ENCODE measurements at regions not wholly inside any gene's neighbourhood (a gene's known extent, or its start where the extent isn't known, plus 50 kb on each side); places are given as distances from the start of the nearest gene placed in this dataset.
A peak's percentile ranks its signal among the peaks of the same experiment; 100 is the strongest.

DNA sequence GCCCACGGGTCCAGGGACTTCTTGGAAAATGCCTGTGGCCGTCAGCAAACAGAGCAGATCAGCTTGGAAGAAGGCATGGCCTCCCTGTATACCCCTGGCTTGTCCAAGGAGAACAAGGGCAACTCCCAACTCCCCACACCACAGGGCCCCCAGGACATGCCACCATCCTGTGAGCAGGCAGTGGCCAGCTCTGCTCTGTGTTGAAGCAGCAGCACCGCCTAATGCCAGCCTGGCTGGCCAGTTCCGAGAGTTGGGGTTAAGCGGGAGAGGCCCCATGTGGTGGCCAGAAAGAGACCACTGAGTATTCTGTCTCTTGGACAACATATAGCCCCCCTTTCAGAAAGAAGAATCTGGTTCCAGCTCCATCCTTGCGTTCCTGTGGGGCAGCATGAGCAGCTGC is 209.2 kb downstream of the CTTN start:
- Histone ChIP-seq H4K8ac (replicated peaks; ENCODE audit: insufficient read length, low read depth, low read length) (no peak overlapping the region), H3K27me3 (ENCODE audit: insufficient read depth, low read length) (no peaks in the 10 kb centered on the region), H3K9ac (ENCODE audit: extremely low read depth, insufficient read length, low read length) (no peak overlapping the region), H4K5ac (ENCODE audit: insufficient read length, low read depth, low read length) (no peak overlapping the region), H3K23ac (ENCODE audit: insufficient read length, low read depth, low read length) (no peak overlapping the region), H2BK5ac (ENCODE audit: insufficient read length, low read length) (no peak overlapping the region), H3K9me3 (ENCODE audit: control insufficient read depth, low read depth, low read length) (no peaks in the 10 kb centered on the region), H4K20me1 (ENCODE audit: control insufficient read depth, insufficient read depth, insufficient read length) (no peaks in the 10 kb centered on the region), H3K79me1 (ENCODE audit: insufficient read depth, low read depth, low read length, poor library complexity, severe bottlenecking) (no peaks in the 10 kb centered on the region), H2AFZ (ENCODE audit: low read length) (no peak overlapping the region), H3K4ac (ENCODE audit: low read depth, low read length) (no peak overlapping the region), H3K56ac (ENCODE audit: insufficient read length, low read depth, low read length) (no peak overlapping the region), H3K18ac (ENCODE audit: insufficient read length, low read depth, low read length) (no peak overlapping the region), H3K23me2 (ENCODE audit: insufficient read length, low read depth, low read length, poor library complexity, severe bottlenecking) (no peaks in the 10 kb centered on the region), H3K14ac (ENCODE audit: insufficient read depth, low read length) (no peak overlapping the region), H3T11ph (ENCODE audit: low read length) (no peak overlapping the region), H4K91ac (ENCODE audit: insufficient read length, low read depth, low read length) (no peak overlapping the region), H2BK15ac (ENCODE audit: low read depth, low read length) (no peak overlapping the region), H3K27ac (ENCODE audit: insufficient read length, low read depth, low read length) (no peak overlapping the region), H2AK5ac (ENCODE audit: insufficient read length, low read length) (no peak overlapping the region), H2BK12ac (ENCODE audit: insufficient read length, low read depth, low read length) (no peak overlapping the region), H2BK120ac (ENCODE audit: low read depth, low read length, poor library complexity, severe bottlenecking) (no peak overlapping the region), H2BK20ac (ENCODE audit: low read depth, low read length, poor library complexity, severe bottlenecking) (no peak overlapping the region), H3K4me2 (ENCODE audit: insufficient read depth, insufficient read length, low read length) (no peak overlapping the region), H3K4me1 (ENCODE audit: insufficient read depth, low read length) (peaks cover 23% of the 10 kb centered on the region), H3K79me2 (ENCODE audit: insufficient read depth, low read length) (peaks cover 2% of the 10 kb centered on the region; the same call in 1 of the 2 replicates)
- Mint-ChIP-seq H3K36me3 (ENCODE audit: insufficient read depth in 1 of 3, low read depth in 3 of 3) (no peaks in the 10 kb centered on the region; a peak in 1 of 7 replicates), H3K9me3 (no peaks in the 10 kb centered on the region), H3K4me3 (no peak overlapping the region), H3K27me3 (ENCODE audit: low read depth) (no peaks in the 10 kb centered on the region; the same call in 1 of the 2 replicates), H3K4me1 (peaks cover 47 to 62% of the 10 kb centered on the region in 2 experiments), H3K27ac (peak overlapping the region in 1 of 3 experiments; percentile 65; a peak in 1 of 7 replicates)
- no peak for TF ChIP-seq CTCF (conservative IDR thresholded peaks at IDR 0.05)
- DNase-seq: no peak
- WGBS (ENCODE audit: extremely low coverage, insufficient read length, low lambda C conversion rate): no CpG with 5 or more reads among the region's 6 CpGs
